ENCODE measurements at regions not wholly inside any gene's neighbourhood (a gene's known extent, or its start where the extent isn't known, plus 50 kb on each side); places are given as distances from the start of the nearest gene placed in this dataset.
A peak's percentile ranks its signal among the peaks of the same experiment; 100 is the strongest.

GRCh38 chr6:44680202-44680720 lies 292.8 kb downstream of the CDC5L start:
- ATAC-seq (replicated peaks in 1 of 2) (peak; percentile 25 to 69), DNase-seq (no peak)
- Mint-ChIP-seq H3K9me3 (no peaks in the 10 kb centered on the region), H3K4me3 (no peak overlapping the region), H3K36me3 (ENCODE audit: insufficient read depth in 2 of 2) (no peaks in the 10 kb centered on the region), H3K27ac (no peak overlapping the region), H3K4me1 (ENCODE audit: low read depth) (peaks cover 13% of the 10 kb centered on the region), H3K27me3 (ENCODE audit: low read depth) (peaks cover 20% of the 10 kb centered on the region)

DNA sequence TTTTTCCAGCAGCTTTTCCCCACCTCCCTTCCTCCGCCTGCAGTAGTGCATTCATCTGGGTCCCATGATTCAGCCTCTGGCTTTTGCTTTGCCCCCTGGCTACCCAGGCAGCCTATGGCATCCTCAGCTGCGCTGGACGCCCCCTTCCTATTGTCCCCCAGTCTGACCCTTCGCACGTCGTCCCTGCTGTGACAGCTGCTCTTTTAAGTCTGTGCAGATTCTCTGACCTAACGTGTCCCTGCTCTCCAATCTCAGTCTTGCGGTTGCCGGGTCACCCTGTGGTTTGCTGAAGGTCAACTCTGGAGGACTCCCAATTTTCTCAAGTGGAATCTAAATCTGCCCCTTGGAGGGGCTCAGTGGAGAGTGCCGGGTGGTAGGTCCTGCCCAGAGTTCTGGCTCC lies 294.3 kb downstream of the CDC5L start:
- H3K4me1 Mint-ChIP-seq (ENCODE audit: low read depth): peaks cover 13% of the 10 kb centered on the region
- DNase-seq (no peak), ATAC-seq (replicated peaks in 1 of 2) (no peak)
- no peak overlapping the region for H3K4me3 Mint-ChIP-seq
- H3K36me3 Mint-ChIP-seq (ENCODE audit: insufficient read depth in 2 of 2): no peaks in the 10 kb centered on the region
- H3K27ac Mint-ChIP-seq: no peak overlapping the region
- no peaks in the 10 kb centered on the region for H3K9me3 Mint-ChIP-seq
- H3K27me3 Mint-ChIP-seq (ENCODE audit: low read depth): peaks cover 20% of the 10 kb centered on the region

GRCh38 chr6:44682280-44682679 lies 294.8 kb downstream of the CDC5L start:
- Mint-ChIP-seq H3K4me3 (no peak overlapping the region), H3K27ac (no peak overlapping the region), H3K4me1 (ENCODE audit: low read depth) (peaks cover 13% of the 10 kb centered on the region), H3K9me3 (peaks cover 0 to 1% of the 10 kb centered on the region in 2 donors), H3K27me3 (ENCODE audit: low read depth) (peaks cover 20% of the 10 kb centered on the region), H3K36me3 (ENCODE audit: insufficient read depth in 2 of 2) (peaks cover 0 to 1% of the 10 kb centered on the region in 2 donors)
- DNase-seq (no peak), ATAC-seq (replicated peaks in 1 of 2) (no peak)

DNA sequence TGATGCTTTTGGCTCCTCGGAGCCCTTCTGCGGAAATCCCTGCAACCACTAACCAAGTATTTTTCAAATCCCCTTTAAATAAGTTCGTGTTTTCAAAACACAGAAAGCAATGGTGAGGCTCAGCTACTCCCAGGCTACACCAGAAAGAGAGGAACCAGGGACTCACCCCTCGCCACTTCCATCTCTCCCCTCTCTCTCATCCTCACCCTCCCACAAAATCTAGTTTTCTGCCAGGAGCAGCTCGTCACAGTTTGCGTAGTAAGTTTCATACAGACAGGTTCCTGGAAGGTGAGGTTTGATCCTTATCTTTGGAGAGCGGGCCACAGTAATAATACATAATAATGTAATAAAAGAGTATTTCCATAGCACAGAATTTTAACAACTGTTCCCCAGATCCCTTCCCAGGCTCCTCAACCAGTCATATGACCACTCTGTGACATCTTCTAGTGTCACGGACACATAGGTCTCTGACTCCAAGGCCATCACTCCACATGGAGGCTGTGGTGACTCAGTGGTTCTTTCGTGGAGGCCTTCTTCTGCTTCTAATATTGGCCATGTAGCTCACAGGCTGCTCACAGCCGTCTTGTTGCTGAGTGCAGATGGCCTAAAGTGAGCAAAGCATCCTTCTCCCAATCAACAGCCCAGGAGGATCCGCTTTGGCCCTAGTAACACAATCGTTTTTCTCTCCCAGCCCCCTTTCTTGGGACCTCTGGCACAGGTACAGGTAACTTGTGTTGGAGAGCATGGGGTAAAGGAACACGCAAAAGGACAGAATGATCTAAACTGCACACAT lies 295.7 kb downstream of the CDC5L start:
- H3K4me3 Mint-ChIP-seq: no peak overlapping the region
- DNase-seq: no peak
- H3K27ac Mint-ChIP-seq: no peak overlapping the region
- H3K4me1 Mint-ChIP-seq (ENCODE audit: low read depth): peaks cover 13% of the 10 kb centered on the region
- H3K9me3 Mint-ChIP-seq: peaks cover 0 to 1% of the 10 kb centered on the region in 2 donors
- H3K27me3 Mint-ChIP-seq (ENCODE audit: low read depth): peaks cover 20% of the 10 kb centered on the region
- peaks cover 2% of the 10 kb centered on the region in 2 donors for H3K36me3 Mint-ChIP-seq (ENCODE audit: insufficient read depth in 2 of 2)
- ATAC-seq (replicated peaks in 1 of 2): no peak

- H3K4me1 Mint-ChIP-seq (ENCODE audit: low read depth): peaks cover 7% of the 10 kb centered on the region
- H3K9me3 Mint-ChIP-seq: peaks cover 6 to 9% of the 10 kb centered on the region in 2 donors
- no peak for ATAC-seq (replicated peaks in 1 of 2)
- H3K36me3 Mint-ChIP-seq (ENCODE audit: insufficient read depth in 2 of 2): peaks cover 9% of the 10 kb centered on the region in 2 donors
- no peak overlapping the region for H3K27ac Mint-ChIP-seq
- DNase-seq: no peak
- H3K27me3 Mint-ChIP-seq (ENCODE audit: low read depth): peaks cover 29% of the 10 kb centered on the region
- no peak overlapping the region for H3K4me3 Mint-ChIP-seq
Measured at GRCh38 chr6:44685213-44685612, 297.7 kb downstream of the CDC5L start.

- H3K9me3 Mint-ChIP-seq: no peaks in the 10 kb centered on the region
- no peaks in the 10 kb centered on the region for H3K27me3 Mint-ChIP-seq (ENCODE audit: low read depth)
- no peak overlapping the region for H3K27ac Mint-ChIP-seq
- H3K4me3 Mint-ChIP-seq: no peak overlapping the region
- peaks cover 2% of the 10 kb centered on the region for H3K4me1 Mint-ChIP-seq (ENCODE audit: low read depth)
- no peaks in the 10 kb centered on the region for H3K36me3 Mint-ChIP-seq (ENCODE audit: insufficient read depth in 2 of 2)
- ATAC-seq (replicated peaks in 1 of 2) (no peak), DNase-seq (no peak)
Measured at GRCh38 chr6:44696099-44696498, 308.6 kb downstream of the CDC5L start.

DNA sequence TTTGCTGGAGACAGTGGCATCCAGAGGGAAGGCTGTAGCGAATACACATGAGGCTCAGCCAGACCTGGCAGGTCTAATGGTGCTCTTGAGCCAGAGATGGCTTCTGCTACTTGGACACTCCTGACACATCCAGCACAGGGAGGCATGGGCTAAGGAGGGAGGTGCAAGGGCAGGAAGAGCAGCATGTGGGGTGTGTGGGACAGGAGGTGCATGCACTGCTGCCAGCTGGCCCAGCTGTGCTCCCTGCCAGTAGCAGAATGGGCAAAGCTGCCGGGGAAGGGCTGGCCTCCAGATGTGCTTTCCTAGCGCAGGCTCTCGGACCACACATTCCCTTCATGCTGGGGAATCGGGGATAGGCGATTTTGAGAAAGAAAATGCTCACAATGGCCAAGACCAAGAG lies 309.2 kb downstream of the CDC5L start:
- no peak for DNase-seq
- no peak overlapping the region for H3K4me3 Mint-ChIP-seq
- no peak overlapping the region for H3K27ac Mint-ChIP-seq
- H3K9me3 Mint-ChIP-seq: no peaks in the 10 kb centered on the region
- no peak for ATAC-seq (replicated peaks in 1 of 2)
- peaks cover 8% of the 10 kb centered on the region for H3K4me1 Mint-ChIP-seq (ENCODE audit: low read depth)
- H3K36me3 Mint-ChIP-seq (ENCODE audit: insufficient read depth in 2 of 2): no peaks in the 10 kb centered on the region
- no peaks in the 10 kb centered on the region for H3K27me3 Mint-ChIP-seq (ENCODE audit: low read depth)

GRCh38 chr6:44697327-44697726 lies 309.8 kb downstream of the CDC5L start:
- H3K4me1 Mint-ChIP-seq (ENCODE audit: low read depth): peaks cover 12% of the 10 kb centered on the region
- H3K4me3 Mint-ChIP-seq: no peak overlapping the region
- no peaks in the 10 kb centered on the region for H3K36me3 Mint-ChIP-seq (ENCODE audit: insufficient read depth in 2 of 2)
- H3K27me3 Mint-ChIP-seq (ENCODE audit: low read depth): no peaks in the 10 kb centered on the region
- ATAC-seq (replicated peaks in 1 of 2) (no peak), DNase-seq (no peak)
- no peak overlapping the region for H3K27ac Mint-ChIP-seq
- no peaks in the 10 kb centered on the region for H3K9me3 Mint-ChIP-seq

- DNase-seq: no peak
- no peak for ATAC-seq (replicated peaks in 1 of 2)
- no peaks in the 10 kb centered on the region for H3K36me3 Mint-ChIP-seq (ENCODE audit: insufficient read depth in 2 of 2)
- no peaks in the 10 kb centered on the region for H3K27me3 Mint-ChIP-seq (ENCODE audit: low read depth)
- H3K4me3 Mint-ChIP-seq: no peak overlapping the region
- H3K4me1 Mint-ChIP-seq (ENCODE audit: low read depth): peaks cover 17% of the 10 kb centered on the region
- no peak overlapping the region for H3K27ac Mint-ChIP-seq
- H3K9me3 Mint-ChIP-seq: no peaks in the 10 kb centered on the region
Measured at GRCh38 chr6:44698602-44699001, 311.1 kb downstream of the CDC5L start.

DNA sequence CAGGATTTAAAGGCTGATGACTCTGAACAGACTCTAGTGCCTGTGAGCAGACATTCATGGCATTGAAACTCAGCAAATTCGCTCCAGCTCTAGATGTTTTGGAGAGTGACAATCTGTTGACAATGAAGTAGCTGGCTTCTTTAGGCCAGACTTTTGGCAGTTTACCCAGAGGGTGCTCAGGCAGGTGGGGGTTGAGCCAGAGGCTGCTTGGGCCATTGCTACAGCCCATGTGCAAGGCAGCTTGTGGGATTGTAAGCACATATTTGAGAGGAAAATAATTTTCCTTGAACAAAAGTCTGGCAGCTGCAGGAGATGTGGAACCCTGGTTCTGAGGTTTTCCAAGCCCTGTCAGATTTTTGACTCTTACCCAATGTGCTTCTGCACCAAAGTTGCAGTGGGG lies 311.6 kb downstream of the CDC5L start:
- Mint-ChIP-seq H3K27ac (no peak overlapping the region), H3K27me3 (ENCODE audit: low read depth) (no peaks in the 10 kb centered on the region), H3K36me3 (ENCODE audit: insufficient read depth in 2 of 2) (no peaks in the 10 kb centered on the region), H3K4me3 (no peak overlapping the region), H3K9me3 (no peaks in the 10 kb centered on the region), H3K4me1 (ENCODE audit: low read depth) (peaks cover 22% of the 10 kb centered on the region)
- DNase-seq (no peak), ATAC-seq (replicated peaks in 1 of 2) (no peak)

DNA sequence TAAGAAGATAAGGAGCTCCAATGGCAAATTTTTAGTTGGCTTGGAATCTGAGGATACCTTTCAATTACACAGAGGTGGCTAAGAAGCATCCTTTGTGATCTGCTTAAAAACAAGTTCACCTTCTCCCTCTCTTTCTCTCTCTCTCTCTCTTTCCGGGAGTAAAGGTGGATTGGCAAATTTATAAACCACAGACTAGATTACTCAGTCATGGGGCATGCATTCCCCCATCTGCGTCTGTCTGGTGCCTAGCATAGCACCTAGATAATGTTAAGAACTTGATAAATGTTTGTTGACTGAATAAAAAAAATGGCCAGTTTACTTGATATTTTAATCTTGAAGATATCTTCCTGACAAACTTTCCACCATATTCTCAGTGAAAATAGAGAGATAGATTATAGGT lies 312.3 kb downstream of the CDC5L start:
- Mint-ChIP-seq H3K4me3 (no peak overlapping the region), H3K36me3 (ENCODE audit: insufficient read depth in 2 of 2) (no peaks in the 10 kb centered on the region), H3K27ac (no peak overlapping the region), H3K4me1 (ENCODE audit: low read depth) (peaks cover 28% of the 10 kb centered on the region), H3K27me3 (ENCODE audit: low read depth) (no peaks in the 10 kb centered on the region), H3K9me3 (peaks cover 0 to under 1% of the 10 kb centered on the region in 2 donors)
- DNase-seq (no peak), ATAC-seq (replicated peaks in 1 of 2) (no peak)

DNA sequence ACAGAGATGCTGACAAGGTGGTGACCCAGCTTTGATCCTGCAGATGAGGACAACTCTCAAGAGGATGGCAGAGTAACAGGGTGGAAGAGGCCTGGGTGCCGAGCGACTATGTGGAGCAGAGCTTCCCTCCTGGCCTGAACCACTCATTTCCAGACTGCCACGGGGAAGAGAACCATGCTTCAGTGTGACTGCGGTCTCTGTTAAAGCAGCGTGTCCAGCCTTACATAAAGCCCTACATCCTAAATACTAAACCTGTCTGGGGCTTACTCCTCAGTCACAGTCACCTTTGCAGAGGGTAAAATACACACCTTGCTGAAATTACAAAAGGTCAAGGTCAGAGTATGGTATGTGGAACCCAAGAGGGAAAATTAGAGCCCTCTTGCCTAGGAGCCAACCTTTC lies 312.9 kb downstream of the CDC5L start:
- no peak overlapping the region for H3K4me3 Mint-ChIP-seq
- DNase-seq: no peak
- no peak for ATAC-seq (replicated peaks in 1 of 2)
- no peaks in the 10 kb centered on the region for H3K36me3 Mint-ChIP-seq (ENCODE audit: insufficient read depth in 2 of 2)
- H3K27ac Mint-ChIP-seq: no peak overlapping the region
- peaks cover 0 to 2% of the 10 kb centered on the region in 2 donors for H3K9me3 Mint-ChIP-seq
- H3K4me1 Mint-ChIP-seq (ENCODE audit: low read depth): peaks cover 32% of the 10 kb centered on the region
- no peaks in the 10 kb centered on the region for H3K27me3 Mint-ChIP-seq (ENCODE audit: low read depth)

DNA sequence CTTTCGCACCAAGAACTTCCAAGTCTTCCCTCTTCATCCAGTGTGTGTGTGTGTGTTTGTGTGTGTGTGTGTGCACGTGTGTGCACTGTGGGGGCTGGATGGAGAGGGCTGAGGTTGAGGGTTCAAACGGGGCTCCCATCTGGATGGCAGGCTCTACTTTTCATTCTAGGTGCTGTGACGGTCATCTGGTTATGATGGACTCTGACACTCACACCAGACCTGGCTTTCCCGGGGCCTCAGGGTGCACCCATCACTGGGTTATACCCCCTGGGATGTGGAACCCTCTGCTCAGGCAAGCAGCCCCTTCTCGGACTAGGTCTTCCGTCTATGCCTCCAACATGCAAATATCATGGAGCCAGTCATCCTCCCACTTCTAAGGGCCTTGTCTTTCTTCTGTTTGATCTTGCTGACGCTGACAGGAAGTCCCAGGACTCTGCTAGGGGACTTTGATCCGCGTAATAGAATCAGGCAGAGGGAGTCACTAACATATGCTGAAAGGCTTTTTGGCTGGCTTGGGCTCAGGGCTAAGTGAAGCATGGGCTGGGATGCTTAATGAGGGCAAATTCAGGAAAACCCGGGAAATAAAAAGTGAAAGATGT lies 313.6 kb downstream of the CDC5L start:
- H3K27me3 Mint-ChIP-seq (ENCODE audit: low read depth): no peaks in the 10 kb centered on the region
- peaks cover 0 to 2% of the 10 kb centered on the region in 2 donors for H3K9me3 Mint-ChIP-seq
- peaks cover 32% of the 10 kb centered on the region for H3K4me1 Mint-ChIP-seq (ENCODE audit: low read depth)
- no peak overlapping the region for H3K4me3 Mint-ChIP-seq
- no peak overlapping the region for H3K27ac Mint-ChIP-seq
- peak in 1 of 2 donors; percentile 18 for DNase-seq
- H3K36me3 Mint-ChIP-seq (ENCODE audit: insufficient read depth in 2 of 2): no peaks in the 10 kb centered on the region
- peak in 1 of 2 donors; percentile 15 for ATAC-seq (replicated peaks in 1 of 2)
